ENCODE measurements at regions not wholly inside any gene's neighbourhood (a gene's known extent, or its start where the extent isn't known, plus 50 kb on each side); places are given as distances from the start of the nearest gene placed in this dataset.

GRCh38 chr2:67927501-67927900 lies 135.3 kb downstream of the C1D start:
- DNase-seq: no peak

GRCh38 chr2:67930156-67930555 lies 132.6 kb downstream of the C1D start:
- DNase-seq: no peak

DNA sequence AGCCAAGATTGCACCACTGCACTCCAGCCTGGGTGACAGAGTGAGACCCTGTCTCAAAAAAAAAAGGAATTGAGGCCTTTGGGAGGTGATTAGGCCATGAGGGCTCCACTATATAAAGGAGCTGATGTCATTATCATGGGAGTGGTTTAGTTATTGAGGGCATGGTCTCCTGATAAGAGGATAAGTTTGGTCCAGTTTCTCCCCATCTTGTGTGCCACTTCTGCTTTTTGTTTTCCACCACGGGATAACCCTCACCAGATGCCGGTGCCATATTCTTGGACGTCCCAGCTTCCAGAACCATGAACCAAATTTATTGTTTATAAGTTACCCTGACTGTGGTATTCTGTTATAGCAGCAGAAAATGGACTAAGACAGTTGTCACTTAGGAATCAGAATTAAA lies 125.8 kb downstream of the C1D start:
- no peak for DNase-seq

GRCh38 chr2:67938053-67938452 lies 124.8 kb downstream of the C1D start:
- DNase-seq: no peak

DNA sequence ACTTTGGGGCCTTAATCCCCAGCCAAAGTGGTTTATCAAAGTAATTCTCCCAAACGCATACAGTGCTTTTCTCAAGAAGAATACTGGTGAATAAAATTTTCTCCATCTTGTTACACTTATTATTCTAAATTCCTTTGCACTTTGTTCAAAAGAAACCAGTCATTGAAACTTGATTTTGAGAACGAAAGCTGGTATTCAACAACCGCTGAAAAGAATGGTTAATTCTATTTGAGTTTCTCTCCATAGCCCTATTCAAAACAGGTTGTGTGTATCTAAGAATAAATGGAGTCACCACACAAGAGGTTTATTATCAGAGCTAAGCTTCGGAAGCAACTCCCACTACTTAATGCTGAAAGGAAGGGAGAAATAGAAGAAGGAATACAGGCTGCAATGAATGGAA lies 117.7 kb downstream of the C1D start:
- no peak for DNase-seq

GRCh38 chr2:67945940-67946339 lies 116.9 kb downstream of the C1D start:
- DNase-seq: no peak

- DNase-seq: no peak
Measured at GRCh38 chr2:67948057-67948456, 114.7 kb downstream of the C1D start.

GRCh38 chr2:67948506-67948905 lies 114.3 kb downstream of the C1D start:
- no peak for DNase-seq

DNA sequence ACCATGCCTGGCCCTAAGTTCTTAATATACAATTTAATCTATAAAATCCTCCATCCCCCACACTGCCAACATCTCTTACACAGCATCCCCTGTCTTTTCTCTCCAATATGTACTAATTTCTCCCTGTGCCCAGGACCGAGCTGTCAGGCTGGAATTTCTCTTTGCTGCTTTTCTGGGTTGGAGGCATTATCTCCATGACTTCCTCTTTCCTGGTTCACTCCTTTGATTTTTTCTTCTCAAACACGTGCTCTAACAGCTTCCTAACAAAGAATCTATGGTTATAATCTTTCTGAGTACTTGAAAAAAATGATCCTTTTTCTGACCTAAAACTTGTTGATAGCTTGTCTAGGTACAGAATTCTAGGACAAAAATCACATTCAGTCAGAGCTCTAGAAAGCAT lies 112.8 kb downstream of the C1D start:
- DNase-seq: no peak

DNA sequence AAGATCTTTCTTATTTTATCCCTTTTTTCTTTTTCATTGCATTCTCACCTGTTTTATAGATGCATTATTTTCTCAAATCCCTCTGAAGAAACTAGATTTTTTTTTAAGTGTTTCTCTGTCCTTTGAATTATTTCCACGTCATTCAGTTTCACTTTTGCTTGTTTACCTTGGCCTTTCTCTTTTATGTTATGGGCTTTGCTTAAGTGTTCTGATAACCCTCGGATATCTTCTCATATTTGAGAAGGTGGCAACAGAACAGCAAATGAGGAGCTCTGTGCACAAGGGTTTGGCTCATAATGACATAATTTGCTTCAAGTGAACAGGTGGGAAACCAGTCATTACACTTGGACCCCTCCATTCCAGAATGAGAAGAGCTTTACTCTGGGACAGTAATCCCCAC lies 111.9 kb downstream of the C1D start:
- no peak for DNase-seq

DNA sequence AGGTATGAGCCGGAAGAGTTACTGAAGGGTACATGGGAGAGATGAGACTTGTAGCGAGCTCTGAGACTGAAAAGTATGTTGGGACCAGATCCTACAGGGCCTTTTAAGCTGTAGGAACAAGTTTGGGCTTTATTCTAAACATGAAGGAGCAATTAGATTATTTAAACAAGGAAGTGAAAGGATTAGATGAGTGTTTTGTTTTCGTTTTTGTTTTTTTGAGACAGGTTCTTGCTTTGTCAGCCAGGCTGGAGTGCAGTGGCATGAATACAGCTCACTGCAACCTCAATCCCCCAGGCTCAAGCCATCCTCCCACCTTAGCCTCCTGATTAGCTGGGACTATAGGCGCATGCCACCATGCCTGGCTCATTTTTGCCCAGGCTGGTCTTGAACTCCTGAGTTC lies 110.7 kb downstream of the C1D start:
- no peak for DNase-seq

GRCh38 chr2:67954093-67954748 lies 108.6 kb downstream of the C1D start:
- DNase-seq: no peak

DNA sequence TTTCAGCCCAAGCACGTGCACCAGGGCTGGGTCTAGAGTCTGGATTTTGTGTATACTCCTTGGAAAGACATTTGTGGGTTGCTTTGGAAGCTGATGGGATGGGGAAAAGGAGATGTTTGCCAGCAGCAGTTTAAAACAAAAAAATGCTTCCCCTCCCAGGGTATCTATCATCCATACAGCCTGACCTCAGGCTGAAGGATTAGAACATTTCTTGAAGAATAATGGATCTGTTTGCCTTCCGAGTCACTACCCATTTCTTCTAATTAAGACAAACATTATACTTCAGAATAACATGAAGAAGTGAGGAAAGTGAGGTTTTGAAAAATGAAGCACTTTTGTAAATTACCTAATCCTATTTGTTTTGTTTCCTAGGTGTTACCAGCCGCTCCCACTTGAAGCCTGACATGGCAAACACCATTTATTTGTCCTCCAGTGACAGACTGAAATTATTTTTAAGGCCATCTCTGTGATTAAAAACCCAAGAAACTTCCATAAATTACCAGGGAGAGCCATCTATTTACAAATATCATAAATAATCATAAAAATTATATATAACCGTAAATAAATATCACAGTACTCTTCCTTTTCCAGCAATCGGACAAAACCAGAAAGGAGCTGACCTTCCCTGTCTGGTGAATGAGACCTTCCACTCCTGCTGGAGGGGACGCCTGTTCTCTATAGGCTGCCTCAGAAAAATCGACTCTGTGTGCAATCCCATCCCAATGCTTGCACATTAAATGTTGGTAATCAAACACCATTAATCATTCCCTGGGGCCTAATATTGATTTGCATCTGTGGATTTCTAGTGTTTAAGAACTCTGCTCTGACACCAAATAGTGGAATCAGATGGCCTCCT lies 106.8 kb downstream of the C1D start:
- DNase-seq: no peak

DNA sequence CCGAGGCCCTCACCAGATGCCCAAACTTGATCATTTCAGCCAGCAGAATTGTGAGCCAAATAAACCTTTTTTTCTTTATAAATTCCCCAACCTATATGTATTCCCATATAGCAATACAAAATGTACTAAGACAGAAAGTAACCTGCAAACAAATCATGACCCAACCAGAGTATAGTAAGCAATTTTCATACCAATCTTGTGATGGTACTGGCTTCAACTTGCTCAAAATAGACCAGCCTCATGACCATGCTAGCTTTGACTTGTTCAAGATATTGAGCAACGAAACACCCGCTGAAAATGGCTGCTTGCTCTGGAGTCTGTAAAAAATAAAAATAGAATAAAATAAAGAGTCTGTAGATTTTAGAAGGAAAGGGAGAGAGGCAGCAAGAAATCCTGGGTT lies 97.6 kb downstream of the C1D start:
- no peak for DNase-seq

DNA sequence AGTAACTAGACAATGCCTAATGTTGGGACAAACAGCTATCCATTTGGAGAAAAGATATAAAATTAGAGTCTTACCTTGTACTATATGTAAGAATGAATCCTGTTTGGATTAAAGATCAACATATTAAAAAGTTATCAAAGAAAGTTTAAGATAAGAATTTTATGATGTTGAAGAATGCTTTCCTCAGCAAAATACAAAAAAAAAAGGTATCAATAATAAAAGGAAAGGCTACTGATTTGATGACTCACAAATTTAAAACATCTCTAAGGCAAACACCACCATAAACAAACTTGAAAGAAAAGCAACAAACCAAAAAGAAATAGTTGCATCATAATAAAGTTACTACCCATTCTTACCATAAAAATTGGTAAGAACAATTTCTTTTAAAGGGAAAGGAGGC lies 92.7 kb downstream of the C1D start:
- no peak for DNase-seq

DNA sequence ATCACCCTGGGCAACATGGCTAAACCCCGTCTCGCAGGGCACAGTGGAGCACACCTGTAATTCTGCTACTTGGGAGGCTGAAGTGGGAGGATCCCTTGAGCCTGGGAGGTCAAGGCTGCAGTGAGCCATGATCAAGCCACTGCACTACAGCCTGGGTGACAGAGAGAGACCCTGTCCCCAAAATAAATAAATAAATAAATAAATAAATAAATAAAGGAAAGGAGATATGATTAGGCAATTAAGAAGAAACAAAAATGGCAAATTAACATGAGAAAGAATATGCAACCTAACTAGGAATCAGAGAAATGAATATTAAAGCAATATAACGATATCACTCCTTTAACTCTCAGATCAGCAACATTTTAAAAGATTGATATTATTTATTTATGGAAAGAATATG lies 92.3 kb downstream of the C1D start:
- DNase-seq: no peak

DNA sequence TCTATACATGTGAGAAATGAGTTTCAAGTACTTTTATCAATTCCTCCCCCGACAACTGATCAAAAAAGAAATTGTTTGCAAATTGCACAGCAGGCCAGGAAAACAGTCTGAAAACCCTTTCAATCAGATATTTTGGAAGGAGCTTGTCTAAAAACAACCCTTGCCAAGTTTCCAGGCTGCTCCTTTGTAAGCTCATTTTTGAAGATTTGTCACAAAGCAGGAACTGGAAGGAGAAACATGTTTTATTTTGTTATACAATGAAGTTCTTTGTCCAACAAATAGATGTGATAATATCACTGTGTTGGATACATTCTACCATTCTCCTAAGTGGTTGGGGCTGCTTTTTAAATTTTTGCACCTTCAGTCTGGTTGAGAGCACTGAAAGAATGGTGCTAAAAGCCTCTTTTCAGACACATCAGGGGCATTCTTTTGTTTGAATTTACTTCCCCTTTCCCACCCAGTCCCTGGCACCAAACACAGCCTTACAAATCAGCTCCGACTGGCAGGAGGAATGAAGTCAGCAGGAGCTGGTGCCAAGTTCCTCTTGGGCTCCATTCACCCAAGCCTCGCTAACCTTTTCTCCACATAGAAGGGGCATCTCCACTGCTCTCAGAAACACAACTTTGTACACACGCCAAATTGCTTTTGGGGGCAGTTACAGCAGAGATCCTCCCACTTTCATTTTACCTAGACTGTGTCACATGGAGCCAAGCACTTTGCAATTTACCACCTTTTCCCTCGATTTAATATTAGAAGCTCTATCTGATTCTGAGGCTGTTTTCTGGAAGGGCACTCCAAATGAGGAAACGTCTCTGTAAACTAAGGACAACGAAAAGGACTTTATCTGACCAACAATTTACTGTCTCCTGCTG lies 88.0 kb downstream of the C1D start:
- peak; percentile 62 for DNase-seq

GRCh38 chr2:67977464-67977863 lies 85.3 kb downstream of the C1D start:
- DNase-seq: no peak

DNA sequence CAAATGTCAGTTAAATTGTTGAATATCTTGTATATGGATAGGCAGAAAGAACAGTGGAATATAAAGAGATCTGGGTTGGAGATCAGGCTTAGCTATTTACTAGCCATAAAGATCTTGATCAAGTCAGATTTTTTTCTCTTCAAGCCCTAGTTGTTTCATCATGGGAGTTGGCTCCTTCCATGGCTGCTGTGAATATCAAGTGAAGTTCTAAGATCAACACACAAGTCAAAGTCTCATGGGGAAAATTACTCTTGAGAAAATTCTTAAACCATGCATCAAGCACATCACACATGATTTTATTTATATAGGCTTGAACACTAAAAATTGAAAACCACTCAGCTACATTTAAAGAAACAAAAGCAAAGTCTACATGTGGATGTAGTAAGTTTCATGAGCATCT lies 79.8 kb downstream of the C1D start:
- DNase-seq: no peak

DNA sequence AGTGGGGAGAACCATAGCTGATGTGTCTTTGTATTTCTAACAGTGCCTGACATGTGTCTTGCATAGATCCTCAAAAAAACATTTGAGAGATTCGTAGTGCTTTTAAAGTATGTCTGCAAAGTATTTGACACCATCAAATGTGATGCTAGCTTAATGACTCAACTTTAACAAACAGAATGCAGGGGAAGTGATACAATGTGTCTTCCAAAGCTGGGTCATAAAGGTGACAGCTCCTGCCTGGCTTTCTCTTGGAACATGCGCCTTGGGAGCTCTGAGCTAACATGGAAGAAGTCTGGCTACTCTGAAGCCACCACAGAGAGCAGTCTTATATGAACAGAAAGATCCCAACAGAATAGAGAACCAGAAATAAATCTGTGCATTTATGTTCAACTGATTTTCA lies 78.2 kb downstream of the C1D start:
- DNase-seq: no peak

DNA sequence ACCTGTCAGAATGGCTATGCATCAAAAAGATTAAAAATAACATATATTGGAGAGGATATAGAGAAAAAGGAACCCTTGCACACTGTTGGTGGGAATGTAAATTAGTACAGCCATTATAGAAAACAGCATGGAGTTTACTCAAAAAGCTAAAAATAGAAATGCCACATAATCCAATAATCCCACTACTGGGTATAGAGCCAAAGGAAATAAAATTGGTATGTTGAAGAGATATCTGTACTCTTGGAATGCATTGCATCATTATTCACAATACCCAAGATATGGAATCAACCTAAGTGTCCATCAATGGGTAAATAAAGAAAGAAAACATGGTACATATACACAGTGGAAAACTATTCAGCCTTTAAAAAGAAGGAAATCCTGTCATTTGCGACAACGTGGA lies 77.2 kb downstream of the C1D start:
- no peak for DNase-seq

DNA sequence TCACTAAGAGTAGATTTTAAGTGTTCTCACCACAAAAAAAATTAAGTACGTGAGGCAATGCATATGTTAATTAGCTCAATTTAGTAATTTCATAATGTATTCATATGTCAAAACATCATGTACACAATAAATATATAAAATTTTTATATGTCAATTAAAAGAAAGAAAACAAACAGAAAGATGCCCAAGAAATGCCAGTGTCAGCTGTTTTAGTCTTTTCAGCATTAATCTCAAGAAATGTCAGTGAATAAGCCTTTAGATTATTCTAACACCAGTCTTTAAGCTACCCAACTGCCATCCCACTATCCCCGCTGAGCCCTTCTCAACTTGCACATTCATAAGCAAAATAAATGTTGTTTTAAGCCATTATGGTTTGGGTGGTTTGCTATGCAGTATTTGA lies 76.5 kb downstream of the C1D start:
- no peak for DNase-seq
